ENCODE measurements at regions not wholly inside any gene's neighbourhood (a gene's known extent, or its start where the extent isn't known, plus 50 kb on each side); places are given as distances from the start of the nearest gene placed in this dataset.
"Not testable (repeated sequence)": the region's sequence is repeated elsewhere in the genome, so short reads cannot be mapped to it uniquely, and the experiment has no call there.

DNA sequence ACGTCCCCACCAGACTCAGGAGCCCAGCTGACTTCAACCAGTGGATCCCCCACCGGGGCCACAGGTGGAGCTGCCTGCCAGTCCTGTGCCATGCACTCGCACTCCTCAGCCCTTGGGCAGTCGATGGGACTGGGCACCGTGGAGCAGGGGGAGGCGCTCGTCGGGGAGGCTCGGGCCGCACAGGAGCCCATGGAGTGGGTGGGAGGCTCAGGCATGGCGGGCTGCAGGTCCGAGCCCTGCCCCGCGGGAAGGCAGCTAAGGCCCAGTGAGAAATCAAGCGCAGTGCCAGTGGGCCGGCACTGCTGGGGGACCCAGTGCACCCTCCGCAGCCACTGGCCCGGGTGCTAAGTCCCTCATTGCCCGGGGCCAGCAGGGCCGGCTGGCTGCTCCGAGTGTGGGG is 52.3 kb upstream of the LRRC30 start:
- TF ChIP-seq, protein P1, sequence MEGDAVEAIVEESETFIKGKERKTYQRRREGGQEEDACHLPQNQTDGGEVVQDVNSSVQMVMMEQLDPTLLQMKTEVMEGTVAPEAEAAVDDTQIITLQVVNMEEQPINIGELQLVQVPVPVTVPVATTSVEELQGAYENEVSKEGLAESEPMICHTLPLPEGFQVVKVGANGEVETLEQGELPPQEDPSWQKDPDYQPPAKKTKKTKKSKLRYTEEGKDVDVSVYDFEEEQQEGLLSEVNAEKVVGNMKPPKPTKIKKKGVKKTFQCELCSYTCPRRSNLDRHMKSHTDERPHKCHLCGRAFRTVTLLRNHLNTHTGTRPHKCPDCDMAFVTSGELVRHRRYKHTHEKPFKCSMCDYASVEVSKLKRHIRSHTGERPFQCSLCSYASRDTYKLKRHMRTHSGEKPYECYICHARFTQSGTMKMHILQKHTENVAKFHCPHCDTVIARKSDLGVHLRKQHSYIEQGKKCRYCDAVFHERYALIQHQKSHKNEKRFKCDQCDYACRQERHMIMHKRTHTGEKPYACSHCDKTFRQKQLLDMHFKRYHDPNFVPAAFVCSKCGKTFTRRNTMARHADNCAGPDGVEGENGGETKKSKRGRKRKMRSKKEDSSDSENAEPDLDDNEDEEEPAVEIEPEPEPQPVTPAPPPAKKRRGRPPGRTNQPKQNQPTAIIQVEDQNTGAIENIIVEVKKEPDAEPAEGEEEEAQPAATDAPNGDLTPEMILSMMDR (conservative IDR thresholded peaks at IDR 0.05; ENCODE audit: low read length), result not testable (repeated sequence)
- TF ChIP-seq EZH2phosphoT487 (IDR thresholded peaks at IDR 0.05; ENCODE audit: borderline replicate concordance, low read depth, low read length), result not testable (repeated sequence)
